ENCODE measurements at regions not wholly inside any gene's neighbourhood (a gene's known extent, or its start where the extent isn't known, plus 50 kb on each side); places are given as distances from the start of the nearest gene placed in this dataset.
A peak's percentile ranks its signal among the peaks of the same experiment; 100 is the strongest.
"Not testable (repeated sequence)": the region's sequence is repeated elsewhere in the genome, so short reads cannot be mapped to it uniquely, and the experiment has no call there.

DNA sequence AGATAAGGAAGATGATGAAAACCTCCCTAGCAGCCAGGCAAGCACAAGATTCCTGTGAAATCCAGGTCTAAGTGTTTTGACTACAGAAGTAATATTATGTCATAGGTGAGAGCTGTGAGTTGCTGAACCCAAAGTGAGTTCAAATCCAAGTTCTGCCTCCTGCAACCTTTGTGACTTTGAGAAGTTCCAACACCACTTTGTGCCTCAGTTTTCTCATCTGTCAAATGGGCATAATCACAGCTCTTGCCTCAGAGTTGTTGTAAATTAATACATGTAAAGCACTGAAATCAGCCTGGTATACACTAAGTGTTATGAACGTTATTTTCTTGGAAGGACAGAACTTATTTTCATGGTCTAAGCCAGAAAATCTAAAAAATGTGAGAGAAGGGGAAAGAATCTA is 210.3 kb upstream of the FRG2C start:
- not testable (repeated sequence) for DNase-seq

- DNase-seq, result not testable (repeated sequence)
Observed at GRCh38 chr3:75474530-75474929, 189.6 kb upstream of the FRG2C start.

- not testable (repeated sequence) for DNase-seq
Observed at GRCh38 chr3:75496600-75496999, 167.5 kb upstream of the FRG2C start.

DNA sequence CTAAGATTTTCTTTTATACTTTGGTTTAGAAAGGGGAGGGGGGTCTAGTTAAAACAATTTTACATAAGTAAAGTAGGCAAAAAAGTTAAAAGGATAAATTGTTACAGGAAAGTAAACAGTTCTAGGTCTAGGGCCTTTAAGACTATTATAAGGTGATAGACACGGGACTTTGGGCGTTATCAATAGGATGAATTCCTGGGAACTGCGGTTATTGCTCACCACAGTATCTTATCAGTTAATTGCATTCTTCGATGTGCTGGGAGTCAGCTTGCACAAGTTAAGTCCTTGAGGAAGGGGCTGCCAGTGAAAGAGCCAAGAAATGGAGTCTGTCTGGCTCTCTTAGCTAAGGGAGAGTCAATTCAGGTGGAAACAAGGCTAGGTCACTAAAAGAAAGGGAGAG is 163.8 kb upstream of the FRG2C start:
- DNase-seq, result not testable (repeated sequence)

DNA sequence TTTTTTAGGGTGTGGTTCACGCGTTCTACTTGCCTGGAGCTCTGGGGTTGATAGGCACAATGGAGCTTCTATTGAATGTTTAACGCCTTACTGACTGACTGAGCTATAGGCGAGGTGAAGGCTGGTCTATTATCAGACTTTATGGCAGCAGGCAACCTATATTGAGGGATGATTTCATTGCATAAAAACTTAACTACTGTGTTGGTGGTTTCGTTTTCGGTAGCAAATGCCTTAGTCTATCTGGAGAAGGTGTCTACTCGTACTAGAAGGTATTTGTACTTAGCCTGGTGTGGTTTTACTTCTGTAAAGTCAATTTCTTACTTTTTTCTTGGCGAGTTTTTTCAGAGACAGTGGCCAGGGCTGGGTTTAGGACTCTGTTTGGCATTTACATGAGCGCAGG is 162.0 kb upstream of the FRG2C start:
- DNase-seq, result not testable (repeated sequence)

DNA sequence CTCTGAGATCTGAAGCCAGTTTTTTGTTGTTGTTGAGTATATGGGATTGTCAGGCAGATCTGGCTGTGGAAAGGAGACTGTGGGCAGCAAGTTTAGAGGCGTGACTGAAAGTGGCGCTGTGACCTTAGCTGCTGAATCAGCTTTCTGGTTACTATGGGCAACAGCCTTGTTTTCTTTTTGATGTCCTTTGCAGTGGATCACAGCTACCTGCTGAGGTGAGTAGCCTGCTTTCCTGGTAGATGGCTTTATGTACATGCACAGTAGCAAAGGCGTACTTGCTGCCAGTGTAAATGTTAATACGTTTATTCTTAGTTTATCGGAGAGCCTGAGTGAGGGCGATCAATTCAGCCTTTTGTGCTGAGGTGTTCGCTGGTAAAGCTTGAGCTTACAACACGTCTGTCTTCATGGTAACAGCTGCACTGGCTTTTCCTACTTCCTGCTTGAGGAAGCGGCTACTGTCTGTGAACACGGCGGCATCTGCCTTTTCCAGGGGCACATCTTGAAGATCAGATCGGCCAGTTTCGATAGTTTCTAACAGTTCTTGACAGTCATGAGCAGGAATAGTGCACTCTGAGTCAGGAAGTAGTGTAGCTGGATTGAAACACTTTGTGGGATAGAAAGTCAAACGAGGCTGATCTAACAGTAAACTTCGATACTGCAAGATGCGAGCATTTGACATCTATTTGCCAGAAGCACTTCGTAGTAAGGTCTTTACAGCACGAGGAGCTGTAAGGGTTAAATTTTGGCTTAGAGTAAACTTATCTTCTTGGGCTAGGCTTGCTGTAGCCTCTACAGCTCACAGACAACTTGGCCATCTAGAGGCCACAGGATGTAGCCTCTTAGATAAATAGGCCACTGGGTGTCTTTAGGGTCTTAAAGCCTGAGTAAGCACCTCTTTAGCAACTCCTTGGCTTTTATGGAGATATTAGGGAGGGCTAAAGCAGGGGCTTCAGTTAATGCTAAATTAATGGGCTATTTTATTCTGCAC is 161.1 kb upstream of the FRG2C start:
- not testable (repeated sequence) for DNase-seq

- no peak for DNase-seq
Observed at GRCh38 chr3:75506603-75507002, 157.5 kb upstream of the FRG2C start.

DNA sequence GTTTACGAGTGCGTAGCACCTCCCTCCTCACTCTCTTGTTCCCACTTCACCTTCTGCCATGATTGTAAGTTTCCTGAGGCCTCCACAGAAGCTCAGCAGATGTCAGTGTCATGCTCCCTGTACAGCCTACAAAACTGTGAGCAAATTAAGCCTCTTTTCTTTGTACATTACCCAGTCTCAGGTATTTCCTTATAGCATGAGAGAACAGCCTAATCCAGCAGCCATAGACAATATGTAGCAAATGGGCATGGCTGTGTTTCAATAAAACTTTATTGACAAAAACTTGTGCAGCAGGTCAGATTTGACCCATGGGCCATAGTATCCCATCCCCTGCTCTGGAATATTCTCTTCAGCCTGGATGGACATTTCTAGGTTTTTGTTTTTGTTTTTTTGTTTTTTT is 156.2 kb upstream of the FRG2C start:
- not testable (repeated sequence) for DNase-seq

GRCh38 chr3:75527657-75528056 is 136.5 kb upstream of the FRG2C start:
- not testable (repeated sequence) for DNase-seq

GRCh38 chr3:75552095-75552494 is 112.0 kb upstream of the FRG2C start:
- DNase-seq, result not testable (repeated sequence)

GRCh38 chr3:75564427-75564826 is 99.7 kb upstream of the FRG2C start:
- DNase-seq, result not testable (repeated sequence)

DNA sequence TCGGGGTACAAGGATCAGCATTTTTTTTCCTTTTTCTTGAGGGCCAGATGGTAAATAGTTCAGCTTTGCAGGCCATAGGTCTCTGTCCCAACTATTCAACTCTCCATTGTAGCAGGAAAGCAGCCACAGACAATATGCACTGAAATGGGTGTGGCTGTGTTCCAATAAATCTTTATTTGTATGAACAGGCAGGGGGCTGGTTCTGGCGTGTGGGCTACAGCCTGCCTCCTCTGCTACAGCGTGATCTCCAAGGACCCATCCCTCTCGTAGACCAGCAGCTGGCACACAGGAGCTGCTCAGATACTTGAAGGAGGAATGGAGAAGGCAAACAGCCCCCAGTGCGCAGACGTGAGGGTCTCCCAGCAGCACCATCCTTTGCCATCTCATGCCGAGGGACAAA is 91.8 kb upstream of the FRG2C start:
- DNase-seq, result not testable (repeated sequence)

DNA sequence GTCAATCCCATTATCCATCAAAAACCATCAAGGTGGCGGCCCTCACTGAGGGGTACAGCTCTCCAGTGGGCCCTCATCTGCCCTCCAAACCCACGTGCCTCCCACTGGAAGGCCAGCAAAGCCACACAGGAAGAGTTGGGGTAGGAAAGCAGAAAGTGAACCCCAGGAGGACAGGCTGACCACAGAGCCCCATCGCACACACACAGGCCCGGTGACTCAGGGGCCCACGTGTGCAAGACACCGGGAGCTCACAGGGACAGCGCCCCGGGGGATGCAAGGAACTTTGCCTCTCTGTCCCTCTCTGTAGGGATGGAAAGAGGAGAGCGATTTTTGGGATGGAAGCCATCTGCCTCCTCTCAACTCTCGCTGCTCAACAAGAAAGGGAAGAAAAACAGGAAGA is 85.0 kb upstream of the FRG2C start:
- DNase-seq, result not testable (repeated sequence)

GRCh38 chr3:75579536-75579935 is 84.6 kb upstream of the FRG2C start:
- not testable (repeated sequence) for DNase-seq

GRCh38 chr3:75579981-75580782 is 83.9 kb upstream of the FRG2C start:
- DNase-seq, result not testable (repeated sequence)

DNA sequence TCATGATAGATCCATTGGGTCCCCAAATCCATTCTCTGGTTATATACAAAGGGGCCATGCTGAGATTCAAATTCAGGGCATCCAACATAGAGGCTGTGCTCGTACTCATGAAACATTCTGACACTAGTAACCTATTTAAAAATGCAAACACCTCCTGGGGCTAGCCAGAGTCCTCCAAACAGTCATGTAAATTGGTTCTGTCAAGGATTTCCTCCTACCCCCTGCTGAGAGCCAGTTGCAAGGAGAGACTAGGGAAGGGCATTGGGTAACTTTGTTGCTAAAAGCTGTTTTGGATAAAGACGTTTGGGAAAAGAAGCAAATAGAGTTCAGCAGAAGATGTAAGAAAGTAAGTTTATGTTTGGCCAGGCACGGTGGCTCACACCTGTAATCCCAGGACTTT is 81.6 kb upstream of the FRG2C start:
- DNase-seq, result not testable (repeated sequence)

DNA sequence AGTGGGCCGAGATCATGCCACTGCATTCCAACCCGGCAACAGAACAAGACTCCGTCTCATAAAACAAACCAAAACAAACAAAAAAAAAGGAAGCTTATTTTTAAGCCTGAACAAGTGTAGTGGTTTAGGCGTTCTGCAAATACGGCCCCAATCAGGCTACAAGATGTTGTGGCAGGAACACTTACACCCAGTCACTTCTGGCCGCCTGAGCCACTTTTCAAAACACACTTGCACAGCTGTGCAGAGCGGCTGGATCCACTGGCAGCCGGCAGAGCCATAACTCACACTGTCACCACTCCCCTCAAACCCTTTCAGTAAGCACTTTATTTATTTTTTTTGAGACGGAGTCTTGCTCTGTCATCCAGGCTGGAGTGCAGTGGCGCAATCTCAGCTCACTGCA is 81.0 kb upstream of the FRG2C start:
- not testable (repeated sequence) for DNase-seq

- not testable (repeated sequence) for DNase-seq
Observed at GRCh38 chr3:75587695-75588094, 76.4 kb upstream of the FRG2C start.

- DNase-seq, result not testable (repeated sequence)
Observed at GRCh38 chr3:75590382-75590781, 73.7 kb upstream of the FRG2C start.

GRCh38 chr3:75604286-75604934 is 59.7 kb upstream of the FRG2C start:
- DNase-seq, result peak; percentile 13

- DNase-seq, result not testable (repeated sequence)
Observed at GRCh38 chr3:75607996-75608395, 56.1 kb upstream of the FRG2C start.

GRCh38 chr3:75609598-75609997 is 54.5 kb upstream of the FRG2C start:
- not testable (repeated sequence) for DNase-seq

- DNase-seq, result no peak
Observed at GRCh38 chr3:75610773-75611172, 53.4 kb upstream of the FRG2C start.

All from NCI-H82 (cell line).